ENCODE measurements at regions not wholly inside any gene's neighbourhood (a gene's known extent, or its start where the extent isn't known, plus 50 kb on each side); places are given as distances from the start of the nearest gene placed in this dataset.

DNA sequence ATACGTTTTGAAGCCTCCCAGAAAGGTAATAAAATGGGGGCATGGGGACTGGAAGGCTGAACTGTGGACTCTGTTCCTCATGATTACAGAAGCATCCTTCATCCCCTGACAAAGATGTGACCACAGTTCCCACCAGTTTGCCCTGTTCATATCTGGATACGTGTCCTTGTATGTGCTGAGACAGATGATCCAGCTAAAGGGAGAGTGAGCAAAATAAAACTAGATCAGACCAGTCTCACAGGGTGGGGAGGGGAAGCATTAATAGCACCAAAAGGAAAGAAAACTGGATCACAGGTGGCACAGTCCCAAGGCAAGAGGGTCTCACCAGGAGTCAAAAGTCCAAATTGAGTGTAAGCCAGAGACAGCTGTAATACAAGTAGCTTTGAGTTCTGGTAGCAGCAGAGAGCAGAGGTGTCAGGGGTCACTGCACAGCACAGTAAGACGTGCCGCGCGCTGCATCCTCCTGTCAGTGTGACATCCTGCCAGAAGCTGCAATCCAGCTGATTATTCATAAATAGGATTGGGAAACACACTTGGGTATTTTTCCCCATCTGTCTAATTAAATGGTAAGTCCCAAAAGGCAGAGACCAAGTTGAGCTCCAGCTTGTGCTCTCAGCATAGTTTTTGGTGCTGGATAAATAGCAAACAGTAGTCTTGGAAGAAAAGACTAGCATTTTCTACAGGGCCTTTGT, 560.0 kb upstream of the CFAP20DC start:
- Histone ChIP-seq H3K27ac (ENCODE audit: low read length) (no peak overlapping the region), H3K4me3 (ENCODE audit: low read length) (no peak overlapping the region), H3K27me3 (ENCODE audit: control insufficient read depth, insufficient read depth, low read length) (no peaks in the 10 kb centered on the region; the same call in 1 of the 2 replicates), H3K9me3 (ENCODE audit: control insufficient read depth, insufficient read depth, low read length) (no peaks in the 10 kb centered on the region), H3K36me3 (ENCODE audit: control insufficient read depth, insufficient read depth, low read length) (no peaks in the 10 kb centered on the region), H3K4me1 (ENCODE audit: control insufficient read depth, insufficient read depth, low read length) (no peaks in the 10 kb centered on the region)
- no CpG with 5 or more reads among the region's 6 CpGs for WGBS (ENCODE audit: insufficient coverage, insufficient read length)
- no peak for DNase-seq (ENCODE audit: low read depth, low spot score)

DNA sequence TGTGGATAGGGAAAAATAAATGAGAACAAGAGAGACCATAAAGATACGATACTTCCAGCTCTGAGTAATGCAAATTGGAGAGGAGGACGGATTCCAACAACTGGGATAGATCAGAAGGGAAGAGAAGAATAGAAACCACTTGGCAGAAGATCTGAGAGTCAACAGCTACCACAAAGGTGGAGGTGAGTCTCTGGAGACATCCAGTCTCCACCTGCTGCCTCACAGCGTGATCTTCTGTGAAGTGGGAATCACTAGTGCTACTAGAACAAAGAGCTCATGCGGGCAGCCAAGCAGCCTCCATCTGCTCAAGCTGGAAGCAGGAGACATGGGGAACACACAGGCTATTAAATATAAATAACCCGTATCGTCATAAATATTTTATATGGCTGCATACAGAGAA, 558.5 kb upstream of the CFAP20DC start:
- DNase-seq (ENCODE audit: low read depth, low spot score), result no peak
- Histone ChIP-seq H3K4me1 (ENCODE audit: control insufficient read depth, insufficient read depth, low read length) (no peaks in the 10 kb centered on the region), H3K9me3 (ENCODE audit: control insufficient read depth, insufficient read depth, low read length) (no peaks in the 10 kb centered on the region), H3K27ac (ENCODE audit: low read length) (no peak overlapping the region), H3K4me3 (ENCODE audit: low read length) (no peak overlapping the region), H3K27me3 (ENCODE audit: control insufficient read depth, insufficient read depth, low read length) (no peaks in the 10 kb centered on the region; the same call in 1 of the 2 replicates), H3K36me3 (ENCODE audit: control insufficient read depth, insufficient read depth, low read length) (no peaks in the 10 kb centered on the region)
- no CpG with 5 or more reads among the region's 6 CpGs for WGBS (ENCODE audit: insufficient coverage, insufficient read length)

DNA sequence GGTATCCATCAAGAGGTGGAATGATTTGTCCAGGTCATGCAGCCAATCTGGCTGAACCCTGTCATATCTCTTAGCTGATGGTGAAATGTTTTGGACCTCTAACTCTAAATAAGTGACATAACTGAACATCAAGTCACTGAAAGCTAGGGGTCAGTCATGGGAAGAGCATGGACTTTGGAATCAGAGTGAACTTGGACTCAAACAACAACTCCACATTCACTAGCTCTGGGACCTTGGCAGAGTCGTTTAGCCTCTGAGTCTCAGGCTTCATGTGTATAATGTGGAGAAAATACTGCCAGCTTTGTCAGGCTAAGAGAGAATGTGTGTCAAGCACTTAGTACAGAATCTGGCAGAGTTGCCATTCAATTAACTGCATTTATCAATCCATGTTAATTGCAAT, 557.8 kb upstream of the CFAP20DC start:
- H3K9me3 ChIP-seq (ENCODE audit: control insufficient read depth, insufficient read depth, low read length), result no peaks in the 10 kb centered on the region
- no peak overlapping the region for H3K4me3 ChIP-seq (ENCODE audit: low read length)
- no peaks in the 10 kb centered on the region for H3K4me1 ChIP-seq (ENCODE audit: control insufficient read depth, insufficient read depth, low read length)
- H3K36me3 ChIP-seq (ENCODE audit: control insufficient read depth, insufficient read depth, low read length), result no peaks in the 10 kb centered on the region
- no peaks in the 10 kb centered on the region for H3K27me3 ChIP-seq (ENCODE audit: control insufficient read depth, insufficient read depth, low read length)
- whole genome bisulfite sequencing (ENCODE audit: insufficient coverage, insufficient read length), result no CpG with 5 or more reads among the region's 1 CpG
- no peak overlapping the region for H3K27ac ChIP-seq (ENCODE audit: low read length)
- DNase-seq (ENCODE audit: low read depth, low spot score), result no peak

DNA sequence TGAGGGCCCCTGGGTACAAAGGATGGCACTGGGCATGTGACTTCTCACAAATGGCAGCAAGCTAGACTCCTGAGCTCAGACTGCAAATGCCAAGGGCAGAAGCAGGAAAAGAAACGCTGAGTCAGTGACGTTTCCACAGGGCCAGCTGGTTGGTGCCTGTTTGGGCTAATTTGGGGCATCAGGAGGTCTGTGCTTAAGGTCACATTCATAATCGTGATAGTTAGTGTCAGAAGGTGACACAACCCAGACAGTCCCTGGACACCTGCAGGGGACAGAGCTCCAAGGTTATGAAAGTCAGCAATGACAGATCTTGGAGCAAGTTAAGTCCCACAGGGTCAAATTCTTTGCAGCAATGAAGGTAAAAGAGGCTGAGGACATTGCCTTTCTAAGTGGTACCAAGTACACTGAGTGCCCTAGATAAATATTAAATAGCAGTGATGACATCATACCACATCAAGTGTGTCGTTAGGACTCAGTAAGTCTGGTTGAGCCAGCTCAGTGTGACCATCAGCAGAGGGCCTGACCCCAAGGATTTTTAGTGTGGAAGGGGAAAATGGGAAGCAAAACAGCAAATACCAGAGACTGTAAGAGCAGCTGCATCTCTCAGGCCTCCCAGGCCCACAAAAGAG, 556.9 kb upstream of the CFAP20DC start:
- DNase-seq (ENCODE audit: low read depth, low spot score), result no peak
- H3K4me1 ChIP-seq (ENCODE audit: control insufficient read depth, insufficient read depth, low read length), result no peaks in the 10 kb centered on the region
- H3K4me3 ChIP-seq (ENCODE audit: low read length), result no peak overlapping the region
- no CpG with 5 or more reads among the region's 4 CpGs for WGBS (ENCODE audit: insufficient coverage, insufficient read length)
- H3K27ac ChIP-seq (ENCODE audit: low read length), result no peak overlapping the region
- H3K9me3 ChIP-seq (ENCODE audit: control insufficient read depth, insufficient read depth, low read length), result no peaks in the 10 kb centered on the region
- no peaks in the 10 kb centered on the region for H3K27me3 ChIP-seq (ENCODE audit: control insufficient read depth, insufficient read depth, low read length)
- no peaks in the 10 kb centered on the region for H3K36me3 ChIP-seq (ENCODE audit: control insufficient read depth, insufficient read depth, low read length)

DNA sequence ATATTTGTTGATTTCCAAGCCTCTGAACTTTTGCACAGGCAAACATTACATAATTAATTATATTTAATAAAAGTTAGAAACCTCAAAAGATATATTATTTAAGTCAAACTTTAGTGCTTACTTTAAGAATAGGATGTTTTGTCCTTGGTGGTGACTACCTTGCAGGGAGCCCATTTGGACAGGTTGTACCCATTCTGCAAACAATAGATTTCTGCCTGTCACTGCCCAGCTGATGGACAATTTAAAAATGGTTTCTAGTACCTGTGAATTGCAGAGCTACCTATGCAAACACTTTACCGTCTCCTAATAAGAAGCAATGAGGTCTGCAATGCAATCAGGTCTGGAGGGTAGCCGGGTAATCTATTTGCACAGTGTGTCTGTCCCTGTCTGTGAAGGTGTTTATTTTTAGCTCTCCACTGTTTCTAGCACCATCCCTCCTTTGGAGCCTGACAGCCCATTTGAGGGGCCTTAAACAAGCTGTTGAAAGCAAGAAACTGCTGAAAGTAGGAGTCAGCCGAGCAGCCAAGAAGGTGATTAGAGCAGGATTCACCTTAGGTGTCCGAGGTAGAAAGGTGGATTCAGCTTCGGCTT, 556.2 kb upstream of the CFAP20DC start:
- H3K36me3 ChIP-seq (ENCODE audit: control insufficient read depth, insufficient read depth, low read length), result no peaks in the 10 kb centered on the region
- H3K27ac ChIP-seq (ENCODE audit: low read length), result no peak overlapping the region
- no peak for DNase-seq (ENCODE audit: low read depth, low spot score)
- no peaks in the 10 kb centered on the region for H3K27me3 ChIP-seq (ENCODE audit: control insufficient read depth, insufficient read depth, low read length)
- H3K9me3 ChIP-seq (ENCODE audit: control insufficient read depth, insufficient read depth, low read length), result no peaks in the 10 kb centered on the region
- H3K4me3 ChIP-seq (ENCODE audit: low read length), result no peak overlapping the region
- H3K4me1 ChIP-seq (ENCODE audit: control insufficient read depth, insufficient read depth, low read length), result no peaks in the 10 kb centered on the region
- no CpG with 5 or more reads among the region's 5 CpGs for WGBS (ENCODE audit: insufficient coverage, insufficient read length)

DNA sequence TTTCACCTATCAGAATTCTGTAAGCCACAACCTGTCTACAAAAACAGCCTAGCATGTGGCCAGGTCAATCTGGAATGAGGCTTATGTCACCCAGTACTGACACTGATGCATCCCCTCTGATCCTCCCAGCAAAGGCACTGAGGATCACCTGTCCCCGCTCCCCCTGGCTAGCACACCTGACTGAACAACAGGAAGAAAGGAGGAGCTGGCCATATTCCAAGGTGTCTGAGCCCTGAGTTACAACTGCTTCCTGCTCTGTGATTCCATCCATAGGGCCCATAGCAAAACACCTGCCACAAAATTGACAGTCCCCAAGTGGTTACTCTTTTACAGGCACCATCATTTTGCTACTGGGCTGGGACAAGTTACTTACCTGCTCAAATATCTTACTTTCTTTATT, 555.5 kb upstream of the CFAP20DC start:
- H3K4me1 ChIP-seq (ENCODE audit: control insufficient read depth, insufficient read depth, low read length), result no peaks in the 10 kb centered on the region
- no peaks in the 10 kb centered on the region for H3K27me3 ChIP-seq (ENCODE audit: control insufficient read depth, insufficient read depth, low read length)
- no CpG with 5 or more reads among the region's 1 CpG for WGBS (ENCODE audit: insufficient coverage, insufficient read length)
- no peak overlapping the region for H3K4me3 ChIP-seq (ENCODE audit: low read length)
- no peaks in the 10 kb centered on the region for H3K36me3 ChIP-seq (ENCODE audit: control insufficient read depth, insufficient read depth, low read length)
- H3K9me3 ChIP-seq (ENCODE audit: control insufficient read depth, insufficient read depth, low read length), result no peaks in the 10 kb centered on the region
- H3K27ac ChIP-seq (ENCODE audit: low read length), result no peak overlapping the region
- no peak for DNase-seq (ENCODE audit: low read depth, low spot score)

DNA sequence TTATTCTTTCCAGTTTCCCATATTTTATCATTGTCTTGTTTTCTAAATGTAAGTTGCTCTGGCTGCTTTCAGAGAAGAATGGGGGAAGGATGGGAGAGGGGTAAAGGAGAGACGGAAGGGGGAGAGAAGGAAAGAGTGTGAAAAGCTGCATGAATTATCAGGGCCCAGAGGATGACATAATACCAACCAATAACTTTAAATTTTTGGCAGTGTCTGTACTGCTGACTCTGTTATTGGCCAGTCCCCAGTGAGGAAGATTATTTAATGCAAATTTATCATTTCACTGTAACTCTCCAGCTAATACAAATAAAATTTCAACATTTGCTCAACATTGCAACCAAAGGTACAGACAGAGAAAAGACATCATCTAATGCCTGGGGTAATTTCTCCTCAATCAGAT, 551.7 kb upstream of the CFAP20DC start:
- Histone ChIP-seq H3K27ac (ENCODE audit: low read length) (no peak overlapping the region), H3K27me3 (ENCODE audit: control insufficient read depth, insufficient read depth, low read length) (no peaks in the 10 kb centered on the region), H3K4me3 (ENCODE audit: low read length) (no peak overlapping the region), H3K4me1 (ENCODE audit: control insufficient read depth, insufficient read depth, low read length) (no peaks in the 10 kb centered on the region), H3K9me3 (ENCODE audit: control insufficient read depth, insufficient read depth, low read length) (no peaks in the 10 kb centered on the region), H3K36me3 (ENCODE audit: control insufficient read depth, insufficient read depth, low read length) (no peaks in the 10 kb centered on the region)
- no peak for DNase-seq (ENCODE audit: low read depth, low spot score)
- WGBS (ENCODE audit: insufficient coverage, insufficient read length), result 100% methylated on average over 1 of the region's 1 CpG

DNA sequence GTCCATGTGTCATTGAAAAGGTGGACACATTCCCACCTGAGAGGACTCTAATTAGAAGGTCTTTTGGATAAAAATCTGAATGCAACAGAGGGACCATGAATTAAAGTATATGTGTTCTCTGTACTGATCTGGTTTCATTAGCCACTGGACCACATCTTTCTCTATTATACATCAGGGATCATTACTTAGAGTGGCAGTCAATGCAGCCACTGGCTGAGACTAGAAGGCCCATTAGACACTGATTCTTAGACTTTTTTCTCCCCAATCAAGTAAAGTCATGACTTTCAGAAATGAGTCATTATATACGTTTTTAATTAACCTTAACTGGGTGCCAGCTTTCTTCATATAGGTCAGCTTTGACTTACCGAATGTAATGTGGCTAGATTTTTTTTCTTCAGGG, 550.8 kb upstream of the CFAP20DC start:
- no peak for DNase-seq (ENCODE audit: low read depth, low spot score)
- no CpG with 5 or more reads among the region's 2 CpGs for WGBS (ENCODE audit: insufficient coverage, insufficient read length)
- Histone ChIP-seq H3K27ac (ENCODE audit: low read length) (no peak overlapping the region), H3K9me3 (ENCODE audit: control insufficient read depth, insufficient read depth, low read length) (no peaks in the 10 kb centered on the region), H3K36me3 (ENCODE audit: control insufficient read depth, insufficient read depth, low read length) (no peaks in the 10 kb centered on the region), H3K4me3 (ENCODE audit: low read length) (no peak overlapping the region), H3K27me3 (ENCODE audit: control insufficient read depth, insufficient read depth, low read length) (no peaks in the 10 kb centered on the region), H3K4me1 (ENCODE audit: control insufficient read depth, insufficient read depth, low read length) (no peaks in the 10 kb centered on the region)

DNA sequence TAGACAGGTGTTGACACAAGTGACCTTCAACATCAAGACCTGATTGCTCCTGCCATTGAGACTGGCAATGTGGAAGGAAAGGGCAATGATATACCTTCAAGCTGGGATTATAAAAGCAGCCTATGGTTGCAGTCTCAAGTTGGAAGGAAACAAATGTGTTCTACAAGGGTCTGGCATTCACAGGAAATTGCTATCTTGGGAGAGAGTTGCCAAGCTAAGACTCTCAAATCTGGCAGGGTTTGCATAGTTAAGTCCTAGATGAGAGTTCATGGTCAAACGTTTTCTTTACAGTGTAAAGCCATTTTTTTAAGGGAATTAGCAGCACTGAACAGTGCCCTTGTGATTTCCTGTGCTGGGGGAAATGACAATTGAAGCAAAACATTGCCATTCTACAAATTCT, 546.9 kb upstream of the CFAP20DC start:
- Histone ChIP-seq H3K9me3 (ENCODE audit: control insufficient read depth, insufficient read depth, low read length) (no peaks in the 10 kb centered on the region), H3K27ac (ENCODE audit: low read length) (no peak overlapping the region), H3K4me3 (ENCODE audit: low read length) (no peak overlapping the region), H3K27me3 (ENCODE audit: control insufficient read depth, insufficient read depth, low read length) (no peaks in the 10 kb centered on the region), H3K4me1 (ENCODE audit: control insufficient read depth, insufficient read depth, low read length) (no peaks in the 10 kb centered on the region), H3K36me3 (ENCODE audit: control insufficient read depth, insufficient read depth, low read length) (no peaks in the 10 kb centered on the region)
- DNase-seq (ENCODE audit: low read depth, low spot score), result no peak
- no CpG with 5 or more reads among the region's 1 CpG for WGBS (ENCODE audit: insufficient coverage, insufficient read length)

DNA sequence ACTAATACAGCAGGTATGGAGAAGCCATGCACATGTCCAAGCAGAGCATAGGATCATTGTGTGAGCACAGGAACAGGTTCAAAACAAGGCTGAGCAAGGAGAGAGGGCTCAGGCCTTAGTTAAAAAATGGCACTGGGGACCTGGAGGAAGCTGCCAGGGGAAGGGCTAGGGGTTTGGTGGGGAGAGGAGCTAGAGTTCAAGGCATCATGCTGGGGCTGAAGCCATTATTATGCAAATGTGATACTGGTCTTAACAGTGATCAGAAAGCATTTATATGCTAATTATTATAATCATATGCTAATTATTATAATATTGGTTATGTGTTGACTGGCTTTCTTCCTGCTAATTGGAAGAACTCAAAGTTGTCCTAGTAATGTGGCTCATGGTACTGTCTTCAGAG, 546.0 kb upstream of the CFAP20DC start:
- Histone ChIP-seq H3K4me1 (ENCODE audit: control insufficient read depth, insufficient read depth, low read length) (no peaks in the 10 kb centered on the region), H3K9me3 (ENCODE audit: control insufficient read depth, insufficient read depth, low read length) (no peaks in the 10 kb centered on the region), H3K4me3 (ENCODE audit: low read length) (no peak overlapping the region), H3K27me3 (ENCODE audit: control insufficient read depth, insufficient read depth, low read length) (no peaks in the 10 kb centered on the region), H3K27ac (ENCODE audit: low read length) (no peak overlapping the region), H3K36me3 (ENCODE audit: control insufficient read depth, insufficient read depth, low read length) (no peaks in the 10 kb centered on the region)
- peak; percentile 9 for DNase-seq (ENCODE audit: low read depth, low spot score)

DNA sequence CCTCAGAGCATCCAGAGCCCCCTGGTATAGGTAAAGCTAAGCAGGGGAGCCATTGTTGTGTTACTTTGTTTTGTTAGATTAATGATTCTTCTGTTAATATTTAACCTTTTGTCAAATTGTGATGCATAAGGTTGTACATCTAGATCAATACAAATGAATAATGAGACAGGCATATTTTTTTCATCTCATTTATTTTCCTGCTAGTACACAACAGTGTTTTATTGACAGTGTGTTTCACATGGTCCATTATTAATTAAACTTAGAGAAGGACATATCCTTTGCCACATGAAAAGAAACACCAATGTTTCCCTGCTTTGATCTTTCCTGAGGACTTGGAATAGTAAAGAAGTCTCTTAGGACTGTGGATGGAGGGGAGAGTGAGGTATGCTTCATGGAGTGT, 543.6 kb upstream of the CFAP20DC start:
- no peak for DNase-seq (ENCODE audit: low read depth, low spot score)

More for the DNA sequence above, 543.6 kb upstream of the CFAP20DC start:
- Histone ChIP-seq H3K27me3 (ENCODE audit: control insufficient read depth, insufficient read depth, low read length) (no peaks in the 10 kb centered on the region), H3K9me3 (ENCODE audit: control insufficient read depth, insufficient read depth, low read length) (no peaks in the 10 kb centered on the region), H3K4me3 (ENCODE audit: low read length) (no peak overlapping the region), H3K36me3 (ENCODE audit: control insufficient read depth, insufficient read depth, low read length) (no peaks in the 10 kb centered on the region), H3K27ac (ENCODE audit: low read length) (no peak overlapping the region), H3K4me1 (ENCODE audit: control insufficient read depth, insufficient read depth, low read length) (no peaks in the 10 kb centered on the region)

Measured in iPS DF 6.9 (cell line).